ENCODE measurements at regions not wholly inside any gene's neighbourhood (a gene's known extent, or its start where the extent isn't known, plus 50 kb on each side); places are given as distances from the start of the nearest gene placed in this dataset.

GRCh38 chr3:36214460-36214859 is 165.8 kb upstream of the STAC start:
- no peak overlapping the region for H2BK15ac ChIP-seq (replicated peaks; ENCODE audit: low read depth)
- no peak overlapping the region for H3K27ac ChIP-seq (ENCODE audit: low read depth, low read length)
- H3K27me3 ChIP-seq (ENCODE audit: insufficient read depth, low read length, poor library complexity) = no peaks in the 10 kb centered on the region
- no peak overlapping the region for H2BK5ac ChIP-seq (ENCODE audit: low read length)
- H3K4me1 ChIP-seq (ENCODE audit: control insufficient read depth, low read depth, low read length) = no peaks in the 10 kb centered on the region
- H4K5ac ChIP-seq (ENCODE audit: low read length) = no peak overlapping the region
- H2AK5ac ChIP-seq (ENCODE audit: low read length) = no peak overlapping the region
- H3K56ac ChIP-seq (ENCODE audit: low read length) = no peak overlapping the region
- no peak overlapping the region for H2BK120ac ChIP-seq (ENCODE audit: low read depth, low read length)
- no peak overlapping the region for H3K4me3 ChIP-seq (ENCODE audit: low read length)
- H3K36me3 ChIP-seq (ENCODE audit: control insufficient read depth, insufficient read depth, low read length) = no peaks in the 10 kb centered on the region
- WGBS (ENCODE audit: extremely low coverage, insufficient coverage, low lambda C conversion rate) = no CpG with 5 or more reads among the region's 3 CpGs
- no peak for DNase-seq
- H4K8ac ChIP-seq (ENCODE audit: low read depth, low read length) = no peak overlapping the region
- no peak overlapping the region for H3K9ac ChIP-seq (ENCODE audit: low read length)
- no peak overlapping the region for H3K4ac ChIP-seq (ENCODE audit: low read depth, low read length)
- no peaks in the 10 kb centered on the region for H3K79me1 ChIP-seq (ENCODE audit: low read length)
- no peaks in the 10 kb centered on the region for H3K79me2 ChIP-seq (ENCODE audit: control insufficient read depth, insufficient read depth, low read length)
- no peak overlapping the region for H3K18ac ChIP-seq (ENCODE audit: low read length)
- H3K23ac ChIP-seq (ENCODE audit: low read length) = no peak overlapping the region
- H3K4me2 ChIP-seq (ENCODE audit: low read length) = no peak overlapping the region

- WGBS (ENCODE audit: extremely low coverage, insufficient coverage, low lambda C conversion rate) = no CpG with 5 or more reads among the region's 1 CpG
- Histone ChIP-seq H3K18ac (ENCODE audit: low read length) (no peak overlapping the region), H3K4me3 (ENCODE audit: low read length) (no peak overlapping the region)
Observed at GRCh38 chr3:36215241-36215640, 165.1 kb upstream of the STAC start.

GRCh38 chr3:36219398-36219797 is 160.9 kb upstream of the STAC start:
- H3K27me3 ChIP-seq (ENCODE audit: insufficient read depth, low read length, poor library complexity) = no peaks in the 10 kb centered on the region
- no CpG with 5 or more reads among the region's 1 CpG for WGBS (ENCODE audit: extremely low coverage, insufficient coverage, low lambda C conversion rate)
- H3K79me1 ChIP-seq (ENCODE audit: low read length) = no peaks in the 10 kb centered on the region
- no peak overlapping the region for H2BK15ac ChIP-seq (replicated peaks; ENCODE audit: low read depth)
- no peak overlapping the region for H4K8ac ChIP-seq (ENCODE audit: low read depth, low read length)
- H3K27ac ChIP-seq (ENCODE audit: low read depth, low read length) = no peak overlapping the region
- no peaks in the 10 kb centered on the region for H3K36me3 ChIP-seq (ENCODE audit: control insufficient read depth, insufficient read depth, low read length)
- no peak overlapping the region for H2BK5ac ChIP-seq (ENCODE audit: low read length)
- no peaks in the 10 kb centered on the region for H3K4me1 ChIP-seq (ENCODE audit: control insufficient read depth, low read depth, low read length)
- no peaks in the 10 kb centered on the region for H3K79me2 ChIP-seq (ENCODE audit: control insufficient read depth, insufficient read depth, low read length)
- H3K4ac ChIP-seq (ENCODE audit: low read depth, low read length) = no peak overlapping the region
- H2BK120ac ChIP-seq (ENCODE audit: low read depth, low read length) = no peak overlapping the region
- no peak overlapping the region for H4K5ac ChIP-seq (ENCODE audit: low read length)
- H3K4me2 ChIP-seq (ENCODE audit: low read length) = no peak overlapping the region
- no peak overlapping the region for H3K4me3 ChIP-seq (ENCODE audit: low read length)
- H3K18ac ChIP-seq (ENCODE audit: low read length) = no peak overlapping the region
- H3K56ac ChIP-seq (ENCODE audit: low read length) = no peak overlapping the region
- H3K9ac ChIP-seq (ENCODE audit: low read length) = no peak overlapping the region
- H2AK5ac ChIP-seq (ENCODE audit: low read length) = no peak overlapping the region
- DNase-seq = no peak
- no peak overlapping the region for H3K23ac ChIP-seq (ENCODE audit: low read length)

More at GRCh38 chr3:36215241-36215640, 165.1 kb upstream of the STAC start:
- Histone ChIP-seq H3K4me1 (ENCODE audit: control insufficient read depth, low read depth, low read length) (no peaks in the 10 kb centered on the region), H4K8ac (ENCODE audit: low read depth, low read length) (no peak overlapping the region), H3K36me3 (ENCODE audit: control insufficient read depth, insufficient read depth, low read length) (no peaks in the 10 kb centered on the region), H3K56ac (ENCODE audit: low read length) (no peak overlapping the region), H2BK5ac (ENCODE audit: low read length) (no peak overlapping the region), H3K79me1 (ENCODE audit: low read length) (no peaks in the 10 kb centered on the region), H3K79me2 (ENCODE audit: control insufficient read depth, insufficient read depth, low read length) (no peaks in the 10 kb centered on the region), H4K5ac (ENCODE audit: low read length) (no peak overlapping the region), H3K4me2 (ENCODE audit: low read length) (no peak overlapping the region), H2BK120ac (ENCODE audit: low read depth, low read length) (no peak overlapping the region), H2BK15ac (replicated peaks; ENCODE audit: low read depth) (no peak overlapping the region), H2AK5ac (ENCODE audit: low read length) (no peak overlapping the region), H3K9ac (ENCODE audit: low read length) (no peak overlapping the region), H3K4ac (ENCODE audit: low read depth, low read length) (no peak overlapping the region), H3K27ac (ENCODE audit: low read depth, low read length) (no peak overlapping the region), H3K27me3 (ENCODE audit: insufficient read depth, low read length, poor library complexity) (no peaks in the 10 kb centered on the region), H3K23ac (ENCODE audit: low read length) (no peak overlapping the region)
- DNase-seq = no peak

GRCh38 chr3:36220173-36220572 is 160.1 kb upstream of the STAC start:
- Histone ChIP-seq H3K4me2 (ENCODE audit: low read length) (no peak overlapping the region), H3K23ac (ENCODE audit: low read length) (no peak overlapping the region), H4K8ac (ENCODE audit: low read depth, low read length) (no peak overlapping the region), H3K79me1 (ENCODE audit: low read length) (no peaks in the 10 kb centered on the region), H3K9ac (ENCODE audit: low read length) (no peak overlapping the region), H3K79me2 (ENCODE audit: control insufficient read depth, insufficient read depth, low read length) (no peaks in the 10 kb centered on the region), H4K5ac (ENCODE audit: low read length) (no peak overlapping the region), H3K27ac (ENCODE audit: low read depth, low read length) (no peak overlapping the region), H3K4me1 (ENCODE audit: control insufficient read depth, low read depth, low read length) (no peaks in the 10 kb centered on the region), H3K18ac (ENCODE audit: low read length) (no peak overlapping the region), H2BK5ac (ENCODE audit: low read length) (no peak overlapping the region), H2BK120ac (ENCODE audit: low read depth, low read length) (no peak overlapping the region), H3K4me3 (ENCODE audit: low read length) (no peak overlapping the region), H2AK5ac (ENCODE audit: low read length) (no peak overlapping the region), H3K36me3 (ENCODE audit: control insufficient read depth, insufficient read depth, low read length) (no peaks in the 10 kb centered on the region), H3K56ac (ENCODE audit: low read length) (no peak overlapping the region), H3K27me3 (ENCODE audit: insufficient read depth, low read length, poor library complexity) (no peaks in the 10 kb centered on the region), H2BK15ac (replicated peaks; ENCODE audit: low read depth) (no peak overlapping the region), H3K4ac (ENCODE audit: low read depth, low read length) (no peak overlapping the region)
- no CpG with 5 or more reads among the region's 2 CpGs for WGBS (ENCODE audit: extremely low coverage, insufficient coverage, low lambda C conversion rate)
- DNase-seq = no peak

DNA sequence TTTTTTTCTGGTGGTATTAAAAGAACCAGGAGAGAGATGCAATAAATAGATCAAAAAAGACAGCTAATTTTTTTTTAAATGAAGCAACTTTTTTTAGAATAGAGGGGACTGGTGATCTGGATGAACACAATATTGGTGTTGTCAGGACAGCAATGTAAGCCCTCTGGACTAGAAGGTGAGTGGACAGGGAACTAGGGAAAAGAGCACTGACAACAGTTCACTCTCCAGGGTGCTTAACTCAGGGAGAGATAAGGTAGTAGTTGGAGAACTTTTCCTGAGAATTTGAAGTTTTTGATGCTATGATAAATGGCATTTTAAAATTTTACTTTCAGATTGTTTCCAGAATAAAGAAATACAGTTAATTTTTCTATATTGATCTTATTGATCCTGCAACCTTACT is 158.3 kb upstream of the STAC start:
- Histone ChIP-seq H3K4me3 (ENCODE audit: low read length) (no peak overlapping the region), H3K79me2 (ENCODE audit: control insufficient read depth, insufficient read depth, low read length) (no peaks in the 10 kb centered on the region), H3K4me1 (ENCODE audit: control insufficient read depth, low read depth, low read length) (no peaks in the 10 kb centered on the region), H2BK15ac (replicated peaks; ENCODE audit: low read depth) (no peak overlapping the region), H3K27ac (ENCODE audit: low read depth, low read length) (no peak overlapping the region), H3K4me2 (ENCODE audit: low read length) (no peak overlapping the region), H3K18ac (ENCODE audit: low read length) (no peak overlapping the region), H3K4ac (ENCODE audit: low read depth, low read length) (no peak overlapping the region), H3K27me3 (ENCODE audit: insufficient read depth, low read length, poor library complexity) (no peaks in the 10 kb centered on the region), H2AK5ac (ENCODE audit: low read length) (no peak overlapping the region), H3K79me1 (ENCODE audit: low read length) (no peaks in the 10 kb centered on the region), H2BK5ac (ENCODE audit: low read length) (no peak overlapping the region), H3K9ac (ENCODE audit: low read length) (no peak overlapping the region), H4K5ac (ENCODE audit: low read length) (no peak overlapping the region), H3K23ac (ENCODE audit: low read length) (no peak overlapping the region), H4K8ac (ENCODE audit: low read depth, low read length) (no peak overlapping the region), H3K36me3 (ENCODE audit: control insufficient read depth, insufficient read depth, low read length) (no peaks in the 10 kb centered on the region), H3K56ac (ENCODE audit: low read length) (no peak overlapping the region), H2BK120ac (ENCODE audit: low read depth, low read length) (no peak overlapping the region)
- no peak for DNase-seq

DNA sequence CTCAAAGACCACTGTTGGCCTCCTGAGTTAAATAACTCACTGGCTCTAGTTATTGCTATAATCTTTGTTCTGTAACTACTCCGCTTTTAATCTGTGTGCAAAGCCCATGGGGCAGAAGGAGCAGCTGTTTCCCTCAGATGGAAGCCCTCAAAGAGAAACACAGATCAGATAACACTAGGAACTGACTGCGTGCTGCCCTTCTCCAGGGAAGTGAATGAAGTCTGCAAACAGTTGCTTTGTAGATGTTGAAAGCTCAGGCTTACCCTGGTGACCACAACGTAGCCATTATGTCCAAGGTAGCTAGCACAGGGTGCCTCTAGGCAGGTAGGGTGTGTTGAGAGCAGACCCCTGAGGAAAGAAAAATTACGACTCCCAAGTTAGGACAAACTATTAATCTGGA is 152.3 kb upstream of the STAC start:
- DNase-seq = no peak
- H3K4me1 ChIP-seq (ENCODE audit: control insufficient read depth, low read depth, low read length) = no peaks in the 10 kb centered on the region
- H3K27me3 ChIP-seq (ENCODE audit: insufficient read depth, low read length, poor library complexity) = no peaks in the 10 kb centered on the region

More for the DNA sequence above, 152.3 kb upstream of the STAC start:
- Histone ChIP-seq H3K18ac (ENCODE audit: low read length) (no peak overlapping the region), H3K4ac (ENCODE audit: low read depth, low read length) (no peak overlapping the region), H4K5ac (ENCODE audit: low read length) (no peak overlapping the region), H2AK5ac (ENCODE audit: low read length) (no peak overlapping the region), H3K4me3 (ENCODE audit: low read length) (no peak overlapping the region), H3K79me2 (ENCODE audit: control insufficient read depth, insufficient read depth, low read length) (no peaks in the 10 kb centered on the region), H3K27ac (ENCODE audit: low read depth, low read length) (no peak overlapping the region), H3K4me2 (ENCODE audit: low read length) (no peak overlapping the region), H2BK120ac (ENCODE audit: low read depth, low read length) (no peak overlapping the region), H2BK15ac (replicated peaks; ENCODE audit: low read depth) (no peak overlapping the region), H3K79me1 (ENCODE audit: low read length) (no peaks in the 10 kb centered on the region), H4K8ac (ENCODE audit: low read depth, low read length) (no peak overlapping the region), H3K23ac (ENCODE audit: low read length) (no peak overlapping the region), H3K36me3 (ENCODE audit: control insufficient read depth, insufficient read depth, low read length) (no peaks in the 10 kb centered on the region), H3K56ac (ENCODE audit: low read length) (no peak overlapping the region), H2BK5ac (ENCODE audit: low read length) (no peak overlapping the region), H3K9ac (ENCODE audit: low read length) (no peak overlapping the region)
- WGBS (ENCODE audit: extremely low coverage, insufficient coverage, low lambda C conversion rate) = no CpG with 5 or more reads among the region's 4 CpGs

All from mesendoderm (in vitro differentiated cells).